Lower leg skin (tissue), 3 donors: ENCODE measurements at regions not wholly inside any gene's neighbourhood (a gene's known extent, or its start where the extent isn't known, plus 50 kb on each side); places are given as distances from the start of the nearest gene placed in this dataset.

Experiments used
- CTCF ChIP-seq, 3 donors: fragments of 450-650 bp; IDR thresholded peaks; one replicate each; pipeline ENCODE4 v1.5.1; 2016; ENCODE audit warnings: antibody characterized with exemption in 3 of 3, mild to moderate bottlenecking in 3 of 3, moderate library complexity in 2 of 3
- POLR2A ChIP-seq, 2 donors: fragments of 450-650 bp; IDR thresholded peaks; one replicate each; pipeline ENCODE4 v1.6.1; 2016 to 2017; ENCODE audit warnings: antibody characterized with exemption in 2 of 2, mild to moderate bottlenecking in 1 of 2, moderate library complexity in 1 of 2

GRCh38 chr12:105654606-105655005, 324.1 kb downstream of the C12orf75 start:
- TF ChIP-seq CTCF (IDR thresholded peaks at IDR 0.05) = no peak
- no peak for TF ChIP-seq POLR2A (IDR thresholded peaks at IDR 0.05)
